ENCODE measurements at regions not wholly inside any gene's neighbourhood (a gene's known extent, or its start where the extent isn't known, plus 50 kb on each side); places are given as distances from the start of the nearest gene placed in this dataset.

DNA sequence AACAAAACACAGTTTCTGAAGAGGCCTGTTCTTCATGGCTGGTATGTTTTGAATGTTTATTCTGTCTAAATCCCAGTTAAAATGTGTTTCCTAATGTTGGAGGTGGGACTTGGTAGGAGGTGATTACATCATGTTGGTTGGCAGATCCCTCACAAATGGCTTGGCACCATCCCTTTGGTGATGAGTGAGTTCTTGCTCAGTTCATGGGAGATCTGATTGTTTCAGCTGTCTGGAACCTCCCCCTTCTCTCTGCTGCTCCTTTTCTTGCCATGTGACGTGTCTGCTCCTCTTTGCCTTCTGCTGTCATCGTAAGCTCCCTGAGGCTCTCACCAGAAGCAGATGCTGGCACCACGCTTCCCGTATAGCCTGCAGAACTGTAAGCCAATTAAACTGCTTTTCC is 383.6 kb upstream of the TPK1 start:
- no peak overlapping the region for H3K4me2 ChIP-seq (ENCODE audit: low read length)
- H3K9ac ChIP-seq (ENCODE audit: low read length), result no peak overlapping the region
- H3F3A ChIP-seq (ENCODE audit: insufficient read depth, low read length), result no peaks in the 10 kb centered on the region
- H4K20me1 ChIP-seq (ENCODE audit: insufficient read depth, low read length), result no peaks in the 10 kb centered on the region
- no peaks in the 10 kb centered on the region for H3K36me3 ChIP-seq (ENCODE audit: insufficient read depth, low read length)
- no peak overlapping the region for H3K4me3 ChIP-seq (ENCODE audit: low read depth, low read length, poor library complexity, severe bottlenecking)
- no peak overlapping the region for H3K27ac ChIP-seq (ENCODE audit: low read depth, low read length, poor library complexity, severe bottlenecking)
- H3K79me2 ChIP-seq (ENCODE audit: insufficient read depth, low read length), result no peaks in the 10 kb centered on the region
- H2AFZ ChIP-seq (ENCODE audit: low read length), result no peak overlapping the region
- no peak for TF ChIP-seq EZH2 (IDR thresholded peaks at IDR 0.05; ENCODE audit: borderline replicate concordance, low read length)
- TF ChIP-seq, protein P1, sequence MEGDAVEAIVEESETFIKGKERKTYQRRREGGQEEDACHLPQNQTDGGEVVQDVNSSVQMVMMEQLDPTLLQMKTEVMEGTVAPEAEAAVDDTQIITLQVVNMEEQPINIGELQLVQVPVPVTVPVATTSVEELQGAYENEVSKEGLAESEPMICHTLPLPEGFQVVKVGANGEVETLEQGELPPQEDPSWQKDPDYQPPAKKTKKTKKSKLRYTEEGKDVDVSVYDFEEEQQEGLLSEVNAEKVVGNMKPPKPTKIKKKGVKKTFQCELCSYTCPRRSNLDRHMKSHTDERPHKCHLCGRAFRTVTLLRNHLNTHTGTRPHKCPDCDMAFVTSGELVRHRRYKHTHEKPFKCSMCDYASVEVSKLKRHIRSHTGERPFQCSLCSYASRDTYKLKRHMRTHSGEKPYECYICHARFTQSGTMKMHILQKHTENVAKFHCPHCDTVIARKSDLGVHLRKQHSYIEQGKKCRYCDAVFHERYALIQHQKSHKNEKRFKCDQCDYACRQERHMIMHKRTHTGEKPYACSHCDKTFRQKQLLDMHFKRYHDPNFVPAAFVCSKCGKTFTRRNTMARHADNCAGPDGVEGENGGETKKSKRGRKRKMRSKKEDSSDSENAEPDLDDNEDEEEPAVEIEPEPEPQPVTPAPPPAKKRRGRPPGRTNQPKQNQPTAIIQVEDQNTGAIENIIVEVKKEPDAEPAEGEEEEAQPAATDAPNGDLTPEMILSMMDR (IDR thresholded peaks at IDR 0.05; ENCODE audit: low read length), result no peak
- no peaks in the 10 kb centered on the region for H3K4me1 ChIP-seq (ENCODE audit: insufficient read depth, low read length, severe bottlenecking)
- H3K27me3 ChIP-seq (ENCODE audit: insufficient read depth, low read length), result no peaks in the 10 kb centered on the region
- no peaks in the 10 kb centered on the region for H3K9me2 ChIP-seq (ENCODE audit: low read depth, low read length)
- H3K9me3 ChIP-seq (ENCODE audit: low read length), result no peaks in the 10 kb centered on the region

DNA sequence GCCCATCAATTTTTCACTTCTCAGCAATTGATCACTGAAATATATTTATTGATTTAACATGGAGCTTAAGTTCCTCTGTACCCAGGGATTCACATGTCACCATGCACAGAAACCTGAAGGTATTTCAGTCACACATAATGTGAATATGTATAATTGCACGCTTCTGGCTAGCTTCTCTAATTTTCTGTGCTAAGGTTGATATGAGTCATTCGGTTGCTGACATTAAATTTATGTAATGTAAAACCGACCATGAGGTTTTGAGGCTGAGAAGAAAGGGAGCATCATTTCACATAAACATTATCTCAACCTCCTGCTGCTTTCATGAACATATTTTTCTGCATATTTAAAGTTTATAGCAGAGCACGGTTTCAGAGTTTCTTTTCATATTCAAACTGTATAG is 381.0 kb upstream of the TPK1 start:
- no peak overlapping the region for H3K4me2 ChIP-seq (ENCODE audit: low read length)
- H3K36me3 ChIP-seq (ENCODE audit: insufficient read depth, low read length), result no peaks in the 10 kb centered on the region
- no peak overlapping the region for H3K9ac ChIP-seq (ENCODE audit: low read length)
- TF ChIP-seq, protein P1 (IDR thresholded peaks at IDR 0.05; ENCODE audit: low read length), result no peak
- TF ChIP-seq EZH2 (IDR thresholded peaks at IDR 0.05; ENCODE audit: borderline replicate concordance, low read length), result no peak
- no peaks in the 10 kb centered on the region for H3F3A ChIP-seq (ENCODE audit: insufficient read depth, low read length)
- H2AFZ ChIP-seq (ENCODE audit: low read length), result no peak overlapping the region
- H3K79me2 ChIP-seq (ENCODE audit: insufficient read depth, low read length), result no peaks in the 10 kb centered on the region
- no peaks in the 10 kb centered on the region for H3K9me3 ChIP-seq (ENCODE audit: low read length)
- no peak overlapping the region for H3K27ac ChIP-seq (ENCODE audit: low read depth, low read length, poor library complexity, severe bottlenecking)
- no peaks in the 10 kb centered on the region for H4K20me1 ChIP-seq (ENCODE audit: insufficient read depth, low read length)
- no peaks in the 10 kb centered on the region for H3K27me3 ChIP-seq (ENCODE audit: insufficient read depth, low read length)
- H3K4me3 ChIP-seq (ENCODE audit: low read depth, low read length, poor library complexity, severe bottlenecking), result no peak overlapping the region
- H3K9me2 ChIP-seq (ENCODE audit: low read depth, low read length), result no peaks in the 10 kb centered on the region
- no peaks in the 10 kb centered on the region for H3K4me1 ChIP-seq (ENCODE audit: insufficient read depth, low read length, severe bottlenecking)

DNA sequence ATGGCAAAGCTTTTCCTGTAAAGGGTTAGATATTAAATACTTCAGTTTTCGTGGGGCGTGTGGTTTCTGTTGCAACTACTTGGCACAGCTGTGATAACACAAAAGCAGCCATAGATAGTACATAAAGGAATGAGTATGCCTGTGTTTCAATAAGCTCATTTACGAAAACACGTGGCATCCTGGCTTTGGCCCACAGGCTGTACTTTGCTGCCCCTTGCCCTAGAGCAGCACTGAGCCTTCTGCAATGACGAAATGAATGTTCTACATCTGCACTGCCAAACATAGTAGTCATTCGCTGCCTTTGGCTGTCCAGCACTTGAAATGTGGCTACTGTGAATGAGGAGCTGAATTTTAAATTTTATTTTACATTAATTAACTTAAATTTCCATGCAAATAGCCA is 376.2 kb upstream of the TPK1 start:
- no peaks in the 10 kb centered on the region for H3K9me2 ChIP-seq (ENCODE audit: low read depth, low read length)
- no peaks in the 10 kb centered on the region for H3K4me1 ChIP-seq (ENCODE audit: insufficient read depth, low read length, severe bottlenecking)
- no peak for TF ChIP-seq EZH2 (IDR thresholded peaks at IDR 0.05; ENCODE audit: borderline replicate concordance, low read length)
- TF ChIP-seq, protein P1 (IDR thresholded peaks at IDR 0.05; ENCODE audit: low read length), result no peak
- no peaks in the 10 kb centered on the region for H3K36me3 ChIP-seq (ENCODE audit: insufficient read depth, low read length)
- no peak overlapping the region for H2AFZ ChIP-seq (ENCODE audit: low read length)
- H3K9ac ChIP-seq (ENCODE audit: low read length), result no peak overlapping the region
- H3F3A ChIP-seq (ENCODE audit: insufficient read depth, low read length), result no peaks in the 10 kb centered on the region
- H3K27ac ChIP-seq (ENCODE audit: low read depth, low read length, poor library complexity, severe bottlenecking), result no peak overlapping the region
- H4K20me1 ChIP-seq (ENCODE audit: insufficient read depth, low read length), result no peaks in the 10 kb centered on the region
- no peaks in the 10 kb centered on the region for H3K79me2 ChIP-seq (ENCODE audit: insufficient read depth, low read length)
- no peak overlapping the region for H3K4me3 ChIP-seq (ENCODE audit: low read depth, low read length, poor library complexity, severe bottlenecking)
- 0 out of 2 replicates have a peak, but pooled peaks cover 5% of the 10 kb centered on the region for H3K27me3 ChIP-seq (ENCODE audit: insufficient read depth, low read length)
- no peak overlapping the region for H3K4me2 ChIP-seq (ENCODE audit: low read length)
- H3K9me3 ChIP-seq (ENCODE audit: low read length), result no peaks in the 10 kb centered on the region; the same call in 1 of the 2 replicates

Data from OCI-LY1 (cell line).